HG03565 (cell line): ENCODE measurements at regions not wholly inside any gene's neighbourhood (a gene's known extent, or its start where the extent isn't known, plus 50 kb on each side); places are given as distances from the start of the nearest gene placed in this dataset.

Experiments
- ATAC-seq: cut with Tn5 transposase; IDR thresholded peaks from one replicate; pipeline ENCODE4 v1.9.1; 2021; ENCODE audit warnings: mild to moderate bottlenecking, moderate library complexity; ENCODE audit not compliant: unreplicated experiment

GRCh38 chr17:63240106-63240505 lies 206.0 kb downstream of the CYB561 start:
- no peak for ATAC-seq

- ATAC-seq = no peak
Observed at GRCh38 chr17:63246344-63246743, 199.8 kb downstream of the CYB561 start.

- ATAC-seq = no peak
Observed at GRCh38 chr17:63247706-63248105, 198.4 kb downstream of the CYB561 start.

- ATAC-seq = no peak
Observed at GRCh38 chr17:63249256-63250004, 196.7 kb downstream of the CYB561 start.

- ATAC-seq = no peak
Observed at GRCh38 chr17:63250830-63251229, 195.3 kb downstream of the CYB561 start.

- no peak for ATAC-seq
Observed at GRCh38 chr17:63258785-63259184, 187.3 kb downstream of the CYB561 start.

- no peak for ATAC-seq
Observed at GRCh38 chr17:63262751-63263476, 183.2 kb downstream of the CYB561 start.

GRCh38 chr17:63265526-63265925 lies 180.6 kb downstream of the CYB561 start:
- no peak for ATAC-seq

- no peak for ATAC-seq
Observed at GRCh38 chr17:63267846-63268245, 178.3 kb downstream of the CYB561 start.

GRCh38 chr17:63268827-63269226 lies 177.3 kb downstream of the CYB561 start:
- ATAC-seq = no peak

- no peak for ATAC-seq
Observed at GRCh38 chr17:63270610-63271009, 175.5 kb downstream of the CYB561 start.

- no peak for ATAC-seq
Observed at GRCh38 chr17:63274146-63274545, 172.0 kb downstream of the CYB561 start.

GRCh38 chr17:63275318-63275970 lies 170.7 kb downstream of the CYB561 start:
- ATAC-seq = no peak

- no peak for ATAC-seq
Observed at GRCh38 chr17:63275971-63276745, 169.9 kb downstream of the CYB561 start.

- ATAC-seq = no peak
Observed at GRCh38 chr17:63276821-63277220, 169.3 kb downstream of the CYB561 start.

- no peak for ATAC-seq
Observed at GRCh38 chr17:63277629-63278028, 168.5 kb downstream of the CYB561 start.

- ATAC-seq = no peak
Observed at GRCh38 chr17:63278728-63279442, 167.2 kb downstream of the CYB561 start.

GRCh38 chr17:63279498-63280230 lies 166.4 kb downstream of the CYB561 start:
- ATAC-seq = no peak

- peak; percentile 55 for ATAC-seq
Observed at GRCh38 chr17:63282455-63282854, 163.7 kb downstream of the CYB561 start.

GRCh38 chr17:63285551-63285950 lies 160.6 kb downstream of the CYB561 start:
- ATAC-seq = no peak
